NB4 (cell line): ENCODE measurements at regions not wholly inside any gene's neighbourhood (a gene's known extent, or its start where the extent isn't known, plus 50 kb on each side); places are given as distances from the start of the nearest gene placed in this dataset.

Experiments used
- DNase-seq: peaks from one replicate; pipeline ENCODE4 v3.0.0; 2010; ENCODE audit warnings: low read depth
- H3K4me3 ChIP-seq: one replicate; pipeline ENCODE4 v1.5.1; 2011; ENCODE audit warnings: mild to moderate bottlenecking, low read depth, low read length, moderate library complexity
- CTCF ChIP-seq: IDR thresholded peaks from one replicate; pipeline ENCODE4 v1.5.1; 2012; ENCODE audit warnings: low read depth, low read length
- MYC ChIP-seq: IDR thresholded peaks from 2 replicates; pipeline ENCODE4 v1.6.1; 2011; ENCODE audit warnings: low read depth, low read length
- POLR2A ChIP-seq: IDR thresholded peaks from 2 replicates; pipeline ENCODE4 v1.6.1; 2011; ENCODE audit warnings: mild to moderate bottlenecking; ENCODE audit not compliant: insufficient read length; ENCODE audit errors: extremely low read depth
- TF ChIP-seq, protein P1 (sequence below): IDR thresholded peaks from 2 replicates; pipeline ENCODE4 v1.6.1; 2011; ENCODE audit warnings: low read depth, low read length

- H3K4me3 ChIP-seq: no peak overlapping the region
- TF ChIP-seq, protein P1, sequence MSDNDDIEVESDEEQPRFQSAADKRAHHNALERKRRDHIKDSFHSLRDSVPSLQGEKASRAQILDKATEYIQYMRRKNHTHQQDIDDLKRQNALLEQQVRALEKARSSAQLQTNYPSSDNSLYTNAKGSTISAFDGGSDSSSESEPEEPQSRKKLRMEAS: no peak
- no peak for TF ChIP-seq POLR2A
- TF ChIP-seq MYC: no peak
- no peak for TF ChIP-seq CTCF
- no peak for DNase-seq
Measured at GRCh38 chr11:92384358-92384757, 159.7 kb downstream of the FAT3 start.

DNA sequence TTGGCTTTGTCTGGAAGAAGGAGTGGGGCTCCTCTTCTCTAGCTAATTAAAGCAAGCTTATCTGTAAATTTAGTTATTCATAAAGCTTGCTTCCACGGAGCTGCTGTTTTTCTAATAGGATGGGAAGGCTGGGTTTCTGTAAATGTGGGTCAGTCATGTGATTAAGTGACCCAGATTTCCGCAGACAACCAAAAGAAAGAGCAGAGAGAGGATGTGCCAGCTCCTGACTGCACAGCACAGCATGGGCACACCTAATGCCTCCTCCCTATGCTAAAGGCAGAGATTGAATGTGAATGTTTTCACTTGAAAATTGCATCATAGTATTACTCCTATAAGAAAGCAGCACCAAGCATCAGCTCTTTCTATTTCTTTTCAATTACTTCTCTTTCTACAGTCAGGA, 160.2 kb downstream of the FAT3 start:
- no peak overlapping the region for H3K4me3 ChIP-seq
- DNase-seq: no peak
- TF ChIP-seq POLR2A (no peak), MYC (no peak), CTCF (no peak)
- TF ChIP-seq, protein P1: no peak

DNA sequence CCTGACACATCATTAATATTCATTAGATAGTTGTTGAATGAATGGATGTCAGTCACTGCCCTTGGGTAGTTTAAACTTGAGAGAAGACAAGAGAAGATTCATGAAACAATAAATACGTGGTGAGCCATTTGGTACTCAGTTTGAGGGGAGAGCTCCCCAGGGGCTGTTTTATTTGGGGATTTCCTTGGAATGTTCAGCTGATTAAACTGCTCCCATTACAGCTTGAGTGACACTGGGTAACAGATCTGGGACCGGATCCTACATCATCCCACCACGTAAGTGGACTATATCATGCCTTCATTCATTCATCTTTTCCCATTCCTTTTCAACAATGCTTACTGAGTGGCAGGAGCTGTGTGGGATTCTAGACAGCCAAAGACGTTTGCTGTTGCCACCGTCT, 162.0 kb downstream of the FAT3 start:
- no peak overlapping the region for H3K4me3 ChIP-seq
- TF ChIP-seq, protein P1: no peak
- TF ChIP-seq POLR2A (no peak), MYC (no peak), CTCF (no peak)
- DNase-seq: no peak

DNA sequence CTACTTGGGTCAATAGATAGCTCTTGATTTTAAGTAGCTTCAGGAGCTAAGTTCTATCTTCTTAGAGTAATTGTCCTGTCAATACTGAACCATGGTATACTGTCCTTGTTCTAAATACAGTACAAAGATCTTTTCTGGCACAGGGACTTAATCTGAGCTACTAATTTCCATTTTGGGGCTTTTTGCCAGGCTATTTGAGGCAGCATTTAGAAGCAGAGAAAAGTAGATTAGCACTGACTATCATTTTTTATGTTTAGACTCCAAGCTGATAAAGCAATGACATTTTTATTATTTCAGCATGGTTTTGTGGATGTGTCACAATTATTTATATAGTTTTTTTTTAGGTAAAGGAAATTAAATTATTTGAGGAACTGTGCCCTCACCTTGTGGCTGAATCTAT, 163.2 kb downstream of the FAT3 start:
- DNase-seq: no peak
- H3K4me3 ChIP-seq: no peak overlapping the region
- TF ChIP-seq MYC: no peak
- TF ChIP-seq, protein P1: no peak
- TF ChIP-seq POLR2A: no peak
- no peak for TF ChIP-seq CTCF

DNA sequence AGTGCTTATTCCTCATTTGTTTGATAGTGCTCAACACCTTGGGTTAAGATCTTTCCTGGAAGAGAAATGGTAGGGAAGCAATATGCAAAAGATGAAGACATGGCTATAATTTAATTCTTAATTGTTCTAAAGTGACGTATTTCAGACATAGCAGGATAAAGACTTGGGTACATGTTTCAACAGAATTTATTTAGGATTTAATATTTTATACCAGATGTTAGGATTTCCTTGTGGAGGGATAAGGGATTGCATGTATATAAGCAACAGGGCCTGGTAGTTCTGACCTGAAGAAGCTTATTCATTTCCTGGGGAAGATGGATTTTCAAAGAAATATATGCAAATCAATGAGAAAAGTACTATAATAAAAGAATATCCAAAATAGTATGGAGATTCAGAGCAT, 163.8 kb downstream of the FAT3 start:
- no peak overlapping the region for H3K4me3 ChIP-seq
- TF ChIP-seq, protein P1: no peak
- TF ChIP-seq MYC (no peak), POLR2A (no peak), CTCF (no peak)
- no peak for DNase-seq

DNA sequence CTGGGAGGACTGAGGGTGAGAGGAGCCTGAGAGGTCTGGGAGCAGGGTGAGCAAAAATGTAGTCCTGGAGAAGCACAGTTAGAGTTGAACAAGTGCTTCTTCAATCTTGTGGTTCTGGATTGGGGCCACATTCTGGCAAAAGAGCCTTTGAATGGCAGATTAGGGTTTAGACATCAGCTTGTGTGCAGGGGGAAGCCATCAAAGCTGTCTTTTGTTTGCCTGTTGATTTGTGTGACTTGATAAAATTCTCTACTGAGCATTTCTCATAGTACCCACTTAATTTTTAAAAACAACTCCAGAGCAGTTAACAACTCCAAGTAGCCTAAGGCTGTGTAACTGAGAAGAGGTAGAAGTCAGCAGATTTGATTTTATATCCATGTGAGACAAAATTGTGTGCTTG, 166.2 kb downstream of the FAT3 start:
- H3K4me3 ChIP-seq: no peak overlapping the region
- no peak for TF ChIP-seq POLR2A
- no peak for TF ChIP-seq MYC
- TF ChIP-seq, protein P1: no peak
- TF ChIP-seq CTCF: no peak
- no peak for DNase-seq
